ENCODE measurements at regions not wholly inside any gene's neighbourhood (a gene's known extent, or its start where the extent isn't known, plus 50 kb on each side); places are given as distances from the start of the nearest gene placed in this dataset.

GRCh38 chrX:97666890-97667289, 783.2 kb downstream of the RPA4 start:
- in situ Hi-C loops (cut with MboI) (no loop called here), intact Hi-C loops (cut with micrococcal nuclease) (no loop called here)
- Histone ChIP-seq H3K27ac (ENCODE audit: extremely low read depth, low read depth, low read length) (no peak overlapping the region), H3K27me3 (ENCODE audit: control insufficient read depth in 2 of 2, insufficient read depth in 2 of 2, low read length in 2 of 2) (no peaks in the 10 kb centered on the region), H3K9ac (ENCODE audit: insufficient read depth in 1 of 2, low read depth in 2 of 2, low read length in 2 of 2) (no peak overlapping the region), H2AFZ (ENCODE audit: low read depth, low read length) (no peak overlapping the region), H3K4me1 (replicated peaks in 1 of 2; ENCODE audit: control insufficient read depth in 2 of 2, insufficient read depth in 2 of 2, low read length in 2 of 2) (no peaks in the 10 kb centered on the region), H3K4me2 (ENCODE audit: insufficient read depth, low read length) (no peak overlapping the region), H3K9me1 (ENCODE audit: control insufficient read depth, insufficient read depth, low read length) (no peaks in the 10 kb centered on the region), H3K9me3 (replicated peaks; ENCODE audit: control insufficient read depth, insufficient read depth, low read depth, low read length) (no peaks in the 10 kb centered on the region), H4K20me1 (replicated peaks; ENCODE audit: control insufficient read depth, insufficient read depth, low read length) (no peaks in the 10 kb centered on the region), H3K4me3 (no peak overlapping the region), H3K79me2 (ENCODE audit: control insufficient read depth, insufficient read depth, low read length) (no peaks in the 10 kb centered on the region), H3K36me3 (ENCODE audit: control insufficient read depth, insufficient read depth, low read length) (no peaks in the 10 kb centered on the region)
- no peak for FAIRE-seq
- TF ChIP-seq ZNF780A (CRISPR knock-in tag; IDR thresholded peaks at IDR 0.05) (no peak), HMG20A (CRISPR knock-in tag; conservative IDR thresholded peaks at IDR 0.05) (no peak), PRPF4 (IDR thresholded peaks at IDR 0.05; ENCODE audit: insufficient read depth, low read depth, low read length, poor library complexity, severe bottlenecking) (no peak)
- TF ChIP-seq, protein P1, sequence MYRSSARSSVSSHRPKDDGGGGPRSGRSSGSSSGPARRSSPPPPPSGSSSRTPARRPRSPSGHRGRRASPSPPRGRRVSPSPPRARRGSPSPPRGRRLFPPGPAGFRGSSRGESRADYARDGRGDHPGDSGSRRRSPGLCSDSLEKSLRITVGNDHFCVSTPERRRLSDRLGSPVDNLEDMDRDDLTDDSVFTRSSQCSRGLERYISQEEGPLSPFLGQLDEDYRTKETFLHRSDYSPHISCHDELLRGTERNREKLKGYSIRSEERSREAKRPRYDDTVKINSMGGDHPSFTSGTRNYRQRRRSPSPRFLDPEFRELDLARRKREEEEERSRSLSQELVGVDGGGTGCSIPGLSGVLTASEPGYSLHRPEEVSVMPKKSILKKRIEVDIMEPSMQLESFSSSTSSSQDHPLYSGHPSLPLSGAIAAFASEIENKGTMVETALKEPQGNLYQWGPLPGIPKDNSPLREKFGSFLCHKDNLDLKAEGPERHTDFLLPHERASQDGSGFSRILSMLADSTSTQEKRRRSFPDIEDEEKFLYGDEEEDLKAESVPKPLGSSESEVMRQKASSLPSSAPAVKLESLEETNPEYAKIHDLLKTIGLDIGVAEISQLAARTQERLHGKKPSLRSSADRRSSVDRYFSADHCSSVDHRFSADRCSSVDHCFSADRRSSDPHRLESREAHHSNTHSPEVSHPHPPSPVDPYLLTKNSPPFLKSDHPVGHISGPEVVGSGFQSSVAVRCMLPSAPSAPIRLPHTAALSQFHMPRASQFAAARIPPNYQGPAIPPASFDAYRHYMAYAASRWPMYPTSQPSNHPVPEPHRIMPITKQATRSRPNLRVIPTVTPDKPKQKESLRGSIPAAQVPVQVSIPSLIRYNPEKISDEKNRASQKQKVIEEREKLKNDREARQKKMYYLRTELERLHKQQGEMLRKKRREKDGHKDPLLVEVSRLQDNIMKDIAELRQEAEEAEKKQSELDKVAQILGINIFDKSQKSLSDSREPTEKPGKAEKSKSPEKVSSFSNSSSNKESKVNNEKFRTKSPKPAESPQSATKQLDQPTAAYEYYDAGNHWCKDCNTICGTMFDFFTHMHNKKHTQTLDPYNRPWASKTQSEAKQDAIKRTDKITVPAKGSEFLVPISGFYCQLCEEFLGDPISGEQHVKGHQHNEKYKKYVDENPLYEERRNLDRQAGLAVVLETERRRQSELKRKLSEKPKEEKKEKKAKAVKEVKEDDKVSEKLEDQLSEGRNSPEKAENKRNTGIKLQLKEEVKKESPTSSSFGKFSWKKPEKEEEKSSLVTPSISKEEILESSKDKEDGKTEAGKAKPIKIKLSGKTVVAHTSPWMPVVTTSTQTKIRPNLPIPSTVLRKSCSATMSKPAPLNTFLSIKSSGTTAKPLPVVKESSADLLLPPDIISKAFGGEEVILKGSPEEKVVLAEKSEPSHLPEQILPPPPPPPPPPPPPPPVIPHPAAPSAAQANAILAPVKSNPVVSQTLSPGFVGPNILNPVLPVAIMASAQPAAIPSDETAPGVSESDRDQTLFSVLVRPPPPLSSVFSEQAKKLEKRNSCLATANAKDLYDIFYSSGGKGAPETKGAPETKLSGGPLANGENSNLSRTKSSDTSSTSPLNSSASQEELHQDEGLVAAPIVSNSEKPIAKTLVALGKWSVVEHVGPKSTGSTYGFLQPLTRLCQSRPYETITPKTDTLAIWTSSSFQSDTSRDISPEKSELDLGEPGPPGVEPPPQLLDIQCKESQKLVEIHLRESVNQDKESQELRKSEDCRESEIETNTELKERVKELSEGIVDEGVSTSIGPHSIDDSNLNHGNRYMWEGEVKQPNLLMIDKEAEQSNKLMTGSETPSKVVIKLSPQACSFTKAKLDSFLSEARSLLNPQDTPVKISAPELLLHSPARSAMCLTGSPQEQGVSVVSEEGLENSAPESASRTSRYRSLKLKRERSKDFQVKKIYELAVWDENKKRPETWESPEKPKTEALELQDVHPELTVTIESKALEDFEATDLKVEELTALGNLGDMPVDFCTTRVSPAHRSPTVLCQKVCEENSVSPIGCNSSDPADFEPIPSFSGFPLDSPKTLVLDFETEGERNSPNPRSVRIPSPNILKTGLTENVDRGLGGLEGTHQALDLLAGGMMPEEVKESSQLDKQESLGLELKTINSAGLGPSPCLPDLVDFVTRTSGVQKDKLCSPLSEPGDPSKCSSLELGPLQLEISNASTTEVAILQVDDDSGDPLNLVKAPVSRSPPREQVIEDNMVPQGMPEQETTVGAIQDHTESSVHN (IDR thresholded peaks at IDR 0.05; ENCODE audit: borderline replicate concordance in 1 of 2, low read depth in 1 of 2): no peak
- CTCF ChIA-PET (ENCODE audit: low intra/inter-chr PET ratio): no interaction called here
- no peak for ATAC-seq
- 0% methylated on average over 2 of the region's 2 CpGs for WGBS (ENCODE audit: insufficient coverage, low coverage, missing lambda C conversion rate)
- POLR2A ChIA-PET: no interaction called here
- no TSS peak for BruUV-seq (replicated peaks)
- DNase-seq (ENCODE audit: extremely low read depth in 1 of 4, low spot score in 3 of 4): no peak
